ENCODE measurements at regions not wholly inside any gene's neighbourhood (a gene's known extent, or its start where the extent isn't known, plus 50 kb on each side); places are given as distances from the start of the nearest gene placed in this dataset.

GRCh38 chr2:375956-376307, 88.0 kb upstream of the ALKAL2 start:
- TF ChIP-seq CTCF (IDR thresholded peaks at IDR 0.05), result no peak
- TF ChIP-seq POLR2AphosphoS5 (IDR thresholded peaks at IDR 0.05; ENCODE audit: low read depth, low read length), result no peak
- TF ChIP-seq RAD21 (IDR thresholded peaks at IDR 0.05; ENCODE audit: low read length), result no peak
- TF ChIP-seq JUND (IDR thresholded peaks at IDR 0.05), result no peak
- no peak for TF ChIP-seq USF2 (IDR thresholded peaks at IDR 0.05; ENCODE audit: borderline replicate concordance, low read depth, low read length)
- TF ChIP-seq TEAD4 (IDR thresholded peaks at IDR 0.05; ENCODE audit: borderline replicate concordance, insufficient read depth), result no peak
- TF ChIP-seq USF1 (IDR thresholded peaks at IDR 0.05; ENCODE audit: borderline replicate concordance, low read depth), result no peak
- TF ChIP-seq SMC3 (IDR thresholded peaks at IDR 0.05; ENCODE audit: low read depth, low read length), result no peak
- TF ChIP-seq SIN3A (IDR thresholded peaks at IDR 0.05; ENCODE audit: borderline replicate concordance, low read depth, low read length), result no peak
- TF ChIP-seq TCF12 (IDR thresholded peaks at IDR 0.05), result no peak
